NCI-H146 (cell line): ENCODE measurements at regions not wholly inside any gene's neighbourhood (a gene's known extent, or its start where the extent isn't known, plus 50 kb on each side); places are given as distances from the start of the nearest gene placed in this dataset.
"Not testable (repeated sequence)": the region's sequence is repeated elsewhere in the genome, so short reads cannot be mapped to it uniquely, and the experiment has no call there.

Experiments used
- DNase-seq: peaks from one replicate; lab custom pipeline; 2025; lab: John Stamatoyannopoulos, UW

DNA sequence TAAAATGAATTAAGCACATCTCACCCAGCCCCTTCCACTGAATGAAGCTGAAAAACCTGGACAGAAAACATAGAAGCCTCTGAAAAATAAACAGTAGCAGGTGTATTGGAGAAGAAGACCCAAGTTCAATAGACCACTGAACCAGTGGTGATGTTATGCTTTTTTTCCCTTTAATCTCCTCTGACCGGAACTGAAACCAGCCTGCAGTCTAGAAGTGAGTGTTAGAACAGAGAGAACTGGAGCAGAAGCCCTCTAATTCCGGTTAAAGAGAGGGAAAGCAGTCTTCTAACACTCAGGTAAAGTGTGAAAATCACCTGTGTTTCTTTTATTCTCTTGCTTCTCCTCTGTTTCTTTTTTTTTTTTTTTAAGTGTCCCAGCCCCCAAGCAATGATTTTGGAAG is 83.5 kb upstream of the CCL21 start:
- DNase-seq = no peak

DNA sequence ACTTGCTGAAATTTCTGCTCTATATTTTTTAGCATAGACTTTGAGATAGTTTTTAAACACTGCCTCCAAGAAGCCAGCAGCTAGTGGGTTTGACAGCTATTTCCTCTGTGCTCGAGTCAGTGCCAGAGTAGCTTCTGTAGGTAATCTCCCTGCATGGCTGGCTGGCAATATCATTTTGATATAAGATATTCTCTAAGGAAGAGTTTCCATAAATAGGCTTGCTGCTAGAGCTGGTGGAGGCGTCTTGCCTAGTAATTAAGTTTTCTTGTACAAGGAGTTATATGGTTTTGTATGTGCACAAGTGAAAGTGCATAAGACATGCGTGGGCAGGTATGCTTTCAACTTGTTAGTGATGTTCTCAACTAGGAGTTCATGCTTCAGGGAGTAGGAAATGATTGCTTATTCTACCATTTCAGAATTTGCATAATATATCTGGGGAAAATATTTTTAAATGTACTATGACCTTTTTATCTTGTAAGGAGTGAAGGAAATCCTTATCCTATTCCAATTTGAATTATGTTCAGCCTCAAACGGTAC is 74.1 kb upstream of the CCL21 start:
- DNase-seq = no peak

- DNase-seq = no peak
Observed at GRCh38 chr9:34782372-34782771, 72.4 kb upstream of the CCL21 start.

GRCh38 chr9:34777666-34778065 is 67.7 kb upstream of the CCL21 start:
- DNase-seq = no peak

DNA sequence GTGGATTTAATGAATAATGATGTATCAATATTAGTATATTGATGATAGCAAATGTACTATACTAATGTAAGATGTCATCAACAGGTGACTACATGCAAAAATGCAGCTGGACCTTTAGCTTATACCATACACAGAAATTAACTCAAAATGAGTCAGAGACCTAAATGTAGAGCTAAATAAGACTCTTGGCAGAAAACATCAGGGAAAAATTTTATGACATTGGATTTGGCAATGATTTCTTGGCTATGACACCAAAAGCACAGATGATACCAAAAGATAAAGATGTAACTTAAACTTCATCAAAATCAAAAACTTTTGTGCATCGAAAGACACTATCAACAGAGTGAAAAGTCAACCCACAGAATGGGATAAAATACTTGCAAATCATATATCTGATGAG is 64.0 kb upstream of the CCL21 start:
- DNase-seq = no peak

DNA sequence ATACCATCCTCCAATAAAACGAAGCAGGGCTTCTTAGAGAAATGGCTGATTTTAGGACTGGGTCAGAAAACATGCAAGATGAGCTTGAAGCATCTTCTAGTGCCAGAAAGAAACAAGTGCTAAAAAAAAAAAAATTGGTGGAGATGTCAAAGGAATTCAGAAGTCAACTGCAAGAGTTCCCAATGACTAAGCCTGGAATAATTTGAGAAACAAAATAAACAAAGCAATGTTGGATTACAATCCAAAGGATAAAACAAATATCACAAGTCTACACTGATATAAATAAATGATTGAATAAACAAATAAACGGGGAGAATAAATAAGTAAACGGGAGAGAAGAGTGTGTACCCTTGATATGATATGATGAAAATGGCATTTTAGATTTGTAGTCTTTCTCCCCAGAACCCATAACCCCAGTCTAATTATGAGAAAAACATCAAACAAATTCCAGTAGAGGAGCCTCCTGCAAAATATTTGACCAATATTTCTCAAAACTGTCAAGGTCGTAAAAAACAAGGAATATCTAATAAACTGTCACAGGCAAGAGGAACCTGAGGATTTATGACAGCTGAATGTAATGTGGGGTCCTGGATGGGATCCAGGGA is 63.5 kb upstream of the CCL21 start:
- no peak for DNase-seq

DNA sequence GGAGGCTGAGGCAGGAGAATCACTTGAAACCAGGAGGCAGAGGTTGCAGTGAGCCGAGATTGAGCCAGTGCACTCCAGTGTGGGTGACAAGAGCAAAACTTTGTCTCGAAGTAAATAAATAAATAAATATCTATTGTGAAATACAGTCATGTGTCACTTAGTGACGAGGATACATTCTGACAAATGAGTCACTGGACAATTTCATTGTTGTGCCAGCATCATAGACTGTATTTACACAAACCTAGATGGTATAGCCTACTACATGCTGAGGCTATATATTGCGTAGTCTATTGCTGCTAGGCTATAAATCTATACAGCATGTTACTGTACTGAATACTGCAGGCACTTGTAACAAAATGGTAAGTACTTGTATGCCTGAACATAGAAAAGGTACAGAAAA is 61.1 kb upstream of the CCL21 start:
- no peak for DNase-seq

GRCh38 chr9:34767087-34767486 is 57.2 kb upstream of the CCL21 start:
- not testable (repeated sequence) for DNase-seq

GRCh38 chr9:34760196-34761040 is 50.5 kb upstream of the CCL21 start:
- DNase-seq = not testable (repeated sequence)
